ENCODE measurements at regions not wholly inside any gene's neighbourhood (a gene's known extent, or its start where the extent isn't known, plus 50 kb on each side); places are given as distances from the start of the nearest gene placed in this dataset.

DNA sequence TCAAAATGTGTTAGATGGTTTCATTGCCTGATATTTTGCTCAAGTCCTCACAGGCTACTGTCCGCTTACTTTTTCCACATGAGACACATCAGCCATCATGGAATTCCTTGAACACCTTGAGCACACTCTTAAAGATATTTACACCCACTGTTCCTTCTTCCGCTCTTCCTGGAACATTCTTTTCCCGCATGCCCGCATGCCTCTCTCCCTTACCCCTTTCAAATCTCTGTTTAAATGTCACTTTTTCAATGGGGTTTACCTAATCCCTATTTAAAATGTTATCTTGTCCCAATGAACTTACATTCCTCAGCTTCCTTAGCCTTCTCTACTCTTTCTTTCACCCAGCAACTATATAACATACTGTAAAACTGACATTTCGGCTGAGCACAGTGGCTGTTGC is 503.3 kb upstream of the PTCHD4 start:
- H3K9me3 ChIP-seq (ENCODE audit: insufficient read depth, low read length) = no peaks in the 10 kb centered on the region
- no peaks in the 10 kb centered on the region for H3K9me2 ChIP-seq (replicated peaks; ENCODE audit: insufficient read depth, low read length)
- no peak overlapping the region for H3K27ac ChIP-seq (ENCODE audit: low read depth, low read length)
- H3K4me3 ChIP-seq (ENCODE audit: insufficient read depth, low read length, poor library complexity, severe bottlenecking) = no peak overlapping the region
- no peaks in the 10 kb centered on the region for H3F3A ChIP-seq (ENCODE audit: insufficient read depth)
- H4K20me1 ChIP-seq (ENCODE audit: low read depth, low read length) = no peaks in the 10 kb centered on the region
- no peak overlapping the region for H2AFZ ChIP-seq (ENCODE audit: low read depth, low read length, severe bottlenecking)
- no peaks in the 10 kb centered on the region for H3K27me3 ChIP-seq (ENCODE audit: low read length)
- TF ChIP-seq EZH2phosphoT487 (conservative IDR thresholded peaks at IDR 0.05; ENCODE audit: low read length) = no peak
- H3K36me3 ChIP-seq (ENCODE audit: low read length) = no peaks in the 10 kb centered on the region
- H3K9ac ChIP-seq (ENCODE audit: low read length) = no peak overlapping the region
- H3K4me2 ChIP-seq (ENCODE audit: low read depth, low read length, poor library complexity, severe bottlenecking) = no peak overlapping the region
- no peaks in the 10 kb centered on the region for H3K79me2 ChIP-seq (ENCODE audit: insufficient read depth, low read length)

DNA sequence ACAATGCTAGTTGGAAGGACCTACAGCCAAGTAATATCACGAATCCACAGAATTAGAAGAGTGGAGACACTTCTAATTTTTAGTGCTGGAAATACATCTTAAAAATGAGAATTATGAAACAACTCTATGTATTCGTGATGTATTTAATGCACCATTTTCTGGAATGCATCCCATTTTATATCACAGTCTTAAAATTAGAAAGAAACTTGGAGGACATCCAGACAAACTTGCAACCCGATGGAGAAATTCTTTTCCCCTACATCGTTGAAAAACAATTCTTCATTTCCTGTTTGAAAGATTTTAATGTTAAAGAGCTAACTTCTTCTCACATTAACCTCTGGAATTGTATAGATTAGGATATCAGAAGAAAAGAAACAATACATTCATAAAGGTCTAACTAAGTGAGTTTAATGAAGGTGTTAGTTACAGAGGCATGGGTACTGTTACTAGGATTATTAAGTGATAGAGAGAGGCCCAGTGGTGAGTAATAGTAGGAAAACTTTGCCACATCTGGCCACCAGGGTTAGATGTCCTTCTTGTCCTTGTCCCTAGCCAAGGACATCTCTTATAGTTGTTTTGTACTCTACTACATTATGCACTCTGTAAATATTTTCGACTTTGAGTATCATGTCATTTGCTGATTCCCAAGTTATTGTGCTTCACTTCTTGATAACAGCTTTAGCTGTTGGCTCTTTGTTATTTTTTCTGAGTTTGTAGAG is 502.4 kb upstream of the PTCHD4 start:
- no peak overlapping the region for H3K27ac ChIP-seq (ENCODE audit: low read depth, low read length)

DNA sequence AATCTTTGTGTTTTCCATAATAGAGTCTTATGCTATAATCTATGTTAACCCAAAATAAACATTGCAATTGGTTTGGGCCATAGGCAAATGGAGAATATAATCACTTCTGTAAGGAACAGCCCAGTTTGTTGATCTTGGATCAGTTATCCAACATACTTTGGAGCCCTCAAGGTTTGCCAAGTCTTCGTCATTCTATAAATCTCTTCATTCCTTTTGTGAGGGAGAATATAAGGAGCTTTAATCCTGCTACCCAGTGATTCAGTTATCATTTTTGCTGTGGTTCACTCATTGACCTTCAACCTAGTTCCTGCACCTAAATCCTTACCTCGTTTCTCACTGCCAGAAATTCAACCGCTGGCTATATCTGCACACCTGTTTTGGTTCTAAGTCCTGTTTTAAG is 500.3 kb upstream of the PTCHD4 start:
- H3K79me2 ChIP-seq (ENCODE audit: insufficient read depth, low read length) = no peaks in the 10 kb centered on the region
- no peaks in the 10 kb centered on the region for H3F3A ChIP-seq (ENCODE audit: insufficient read depth)
- H3K4me3 ChIP-seq (ENCODE audit: insufficient read depth, low read length, poor library complexity, severe bottlenecking) = no peak overlapping the region
- no peak overlapping the region for H3K9ac ChIP-seq (ENCODE audit: low read length)
- no peaks in the 10 kb centered on the region for H3K9me2 ChIP-seq (replicated peaks; ENCODE audit: insufficient read depth, low read length)
- H3K4me2 ChIP-seq (ENCODE audit: low read depth, low read length, poor library complexity, severe bottlenecking) = no peak overlapping the region
- no peak for TF ChIP-seq EZH2phosphoT487 (conservative IDR thresholded peaks at IDR 0.05; ENCODE audit: low read length)
- TF ChIP-seq, protein P1, sequence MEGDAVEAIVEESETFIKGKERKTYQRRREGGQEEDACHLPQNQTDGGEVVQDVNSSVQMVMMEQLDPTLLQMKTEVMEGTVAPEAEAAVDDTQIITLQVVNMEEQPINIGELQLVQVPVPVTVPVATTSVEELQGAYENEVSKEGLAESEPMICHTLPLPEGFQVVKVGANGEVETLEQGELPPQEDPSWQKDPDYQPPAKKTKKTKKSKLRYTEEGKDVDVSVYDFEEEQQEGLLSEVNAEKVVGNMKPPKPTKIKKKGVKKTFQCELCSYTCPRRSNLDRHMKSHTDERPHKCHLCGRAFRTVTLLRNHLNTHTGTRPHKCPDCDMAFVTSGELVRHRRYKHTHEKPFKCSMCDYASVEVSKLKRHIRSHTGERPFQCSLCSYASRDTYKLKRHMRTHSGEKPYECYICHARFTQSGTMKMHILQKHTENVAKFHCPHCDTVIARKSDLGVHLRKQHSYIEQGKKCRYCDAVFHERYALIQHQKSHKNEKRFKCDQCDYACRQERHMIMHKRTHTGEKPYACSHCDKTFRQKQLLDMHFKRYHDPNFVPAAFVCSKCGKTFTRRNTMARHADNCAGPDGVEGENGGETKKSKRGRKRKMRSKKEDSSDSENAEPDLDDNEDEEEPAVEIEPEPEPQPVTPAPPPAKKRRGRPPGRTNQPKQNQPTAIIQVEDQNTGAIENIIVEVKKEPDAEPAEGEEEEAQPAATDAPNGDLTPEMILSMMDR (IDR thresholded peaks at IDR 0.05; ENCODE audit: insufficient read depth, low read length, poor library complexity, severe bottlenecking) = no peak
- H3K36me3 ChIP-seq (ENCODE audit: low read length) = no peaks in the 10 kb centered on the region
- no peaks in the 10 kb centered on the region for H3K9me3 ChIP-seq (ENCODE audit: insufficient read depth, low read length)
- H3K27ac ChIP-seq (ENCODE audit: low read depth, low read length) = no peak overlapping the region
- H2AFZ ChIP-seq (ENCODE audit: low read depth, low read length, severe bottlenecking) = no peak overlapping the region
- no peaks in the 10 kb centered on the region for H3K27me3 ChIP-seq (ENCODE audit: low read length)
- no peaks in the 10 kb centered on the region for H4K20me1 ChIP-seq (ENCODE audit: low read depth, low read length)

More for the DNA sequence above, 502.4 kb upstream of the PTCHD4 start:
- TF ChIP-seq EZH2phosphoT487 (conservative IDR thresholded peaks at IDR 0.05; ENCODE audit: low read length) = no peak
- TF ChIP-seq, protein P1 (IDR thresholded peaks at IDR 0.05; ENCODE audit: insufficient read depth, low read length, poor library complexity, severe bottlenecking) = no peak
- no peak overlapping the region for H3K9ac ChIP-seq (ENCODE audit: low read length)
- no peak overlapping the region for H2AFZ ChIP-seq (ENCODE audit: low read depth, low read length, severe bottlenecking)
- H3K36me3 ChIP-seq (ENCODE audit: low read length) = no peaks in the 10 kb centered on the region
- H3K27me3 ChIP-seq (ENCODE audit: low read length) = no peaks in the 10 kb centered on the region
- no peaks in the 10 kb centered on the region for H3K9me2 ChIP-seq (replicated peaks; ENCODE audit: insufficient read depth, low read length)
- no peaks in the 10 kb centered on the region for H4K20me1 ChIP-seq (ENCODE audit: low read depth, low read length)
- no peak overlapping the region for H3K4me3 ChIP-seq (ENCODE audit: insufficient read depth, low read length, poor library complexity, severe bottlenecking)
- no peaks in the 10 kb centered on the region for H3F3A ChIP-seq (ENCODE audit: insufficient read depth)
- no peaks in the 10 kb centered on the region for H3K9me3 ChIP-seq (ENCODE audit: insufficient read depth, low read length)
- no peak overlapping the region for H3K4me2 ChIP-seq (ENCODE audit: low read depth, low read length, poor library complexity, severe bottlenecking)
- H3K79me2 ChIP-seq (ENCODE audit: insufficient read depth, low read length) = no peaks in the 10 kb centered on the region

DNA sequence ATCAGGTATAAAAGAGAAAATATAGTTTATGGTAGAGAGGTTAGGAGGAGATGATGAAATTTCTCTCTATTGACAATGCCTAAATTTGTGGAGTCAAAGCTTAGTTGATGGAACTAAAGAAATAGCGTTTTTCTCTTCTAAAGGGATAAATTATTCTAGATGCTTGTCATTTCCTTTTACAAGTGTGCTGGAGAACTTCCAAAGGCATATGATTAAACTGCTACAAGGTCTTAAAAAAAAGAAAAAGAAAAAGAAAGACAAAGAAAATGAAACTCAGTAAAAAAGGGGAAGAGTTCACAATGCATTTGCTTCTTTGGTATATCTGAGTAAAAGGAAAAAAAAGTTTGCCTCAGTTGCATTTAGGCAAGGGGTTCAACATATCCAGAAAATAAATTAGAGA is 499.8 kb upstream of the PTCHD4 start:
- no peaks in the 10 kb centered on the region for H3K36me3 ChIP-seq (ENCODE audit: low read length)
- no peaks in the 10 kb centered on the region for H3F3A ChIP-seq (ENCODE audit: insufficient read depth)
- TF ChIP-seq, protein P1 (IDR thresholded peaks at IDR 0.05; ENCODE audit: insufficient read depth, low read length, poor library complexity, severe bottlenecking) = no peak
- TF ChIP-seq EZH2phosphoT487 (conservative IDR thresholded peaks at IDR 0.05; ENCODE audit: low read length) = no peak
- H3K9me3 ChIP-seq (ENCODE audit: insufficient read depth, low read length) = no peaks in the 10 kb centered on the region
- H4K20me1 ChIP-seq (ENCODE audit: low read depth, low read length) = no peaks in the 10 kb centered on the region
- H3K4me2 ChIP-seq (ENCODE audit: low read depth, low read length, poor library complexity, severe bottlenecking) = no peak overlapping the region
- no peak overlapping the region for H3K27ac ChIP-seq (ENCODE audit: low read depth, low read length)
- no peak overlapping the region for H3K9ac ChIP-seq (ENCODE audit: low read length)
- H3K9me2 ChIP-seq (replicated peaks; ENCODE audit: insufficient read depth, low read length) = no peaks in the 10 kb centered on the region
- H3K79me2 ChIP-seq (ENCODE audit: insufficient read depth, low read length) = no peaks in the 10 kb centered on the region
- no peak overlapping the region for H2AFZ ChIP-seq (ENCODE audit: low read depth, low read length, severe bottlenecking)
- H3K4me3 ChIP-seq (ENCODE audit: insufficient read depth, low read length, poor library complexity, severe bottlenecking) = no peak overlapping the region
- no peaks in the 10 kb centered on the region for H3K27me3 ChIP-seq (ENCODE audit: low read length)
